CD14-positive monocyte (primary cell): ENCODE measurements at regions not wholly inside any gene's neighbourhood (a gene's known extent, or its start where the extent isn't known, plus 50 kb on each side); places are given as distances from the start of the nearest gene placed in this dataset.
"Not testable (repeated sequence)": the region's sequence is repeated elsewhere in the genome, so short reads cannot be mapped to it uniquely, and the experiment has no call there.

Experiments used
- DNase-seq, 3 donors: peaks; one replicate each; pipeline ENCODE4 v3.0.0-alpha.2; 2011 to 2022
- H2AFZ ChIP-seq: 2 replicates; pipeline ENCODE4 v1.6.0; 2012; ENCODE audit warnings: mild to moderate bottlenecking, low read depth, low read length, inconsistent platforms; ENCODE audit not compliant: insufficient read depth, poor library complexity, severe bottlenecking
- H3K27ac ChIP-seq, 2 donors: 1 replicate in 1 of 2; 2 replicates in 1 of 2; pipeline ENCODE4 v1.5.1; 2012 to 2013; ENCODE audit warnings: low read length in 2 of 2, control low read depth in 1 of 2, inconsistent platforms in 1 of 2, low read depth in 1 of 2, mild to moderate bottlenecking in 1 of 2
- H3K27me3 ChIP-seq, 2 donors: one replicate each; pipeline versions ENCODE4 v1.6.0 to v1.6.1; 2011 to 2013; ENCODE audit warnings: low read length in 2 of 2; ENCODE audit not compliant: control insufficient read depth in 2 of 2, insufficient read depth in 2 of 2
- H3K36me3 ChIP-seq, 2 donors: replicated peaks in 1 of 2; 1 replicate in 1 of 2; 2 replicates in 1 of 2; pipeline versions ENCODE4 v1.5.1 to v1.6.1; 2012 to 2013; ENCODE audit warnings: low read length in 2 of 2, control low read depth in 1 of 2, inconsistent platforms in 1 of 2, mild to moderate bottlenecking in 1 of 2; ENCODE audit not compliant: insufficient read depth in 2 of 2, control insufficient read depth in 1 of 2
- H3K4me1 ChIP-seq, 2 donors: 1 replicate in 1 of 2; 2 replicates in 1 of 2; pipeline versions ENCODE4 v1.5.1 to v1.6.1; 2012 to 2013; ENCODE audit warnings: low read length in 2 of 2, control low read depth in 1 of 2, inconsistent platforms in 1 of 2, mild to moderate bottlenecking in 1 of 2, moderate library complexity in 1 of 2; ENCODE audit not compliant: insufficient read depth in 2 of 2, control insufficient read depth in 1 of 2
- H3K4me2 ChIP-seq: replicated peaks from 2 replicates; pipeline ENCODE3; 2012; ENCODE audit warnings: low read length, moderate library complexity, mild to moderate bottlenecking; ENCODE audit not compliant: poor library complexity, severe bottlenecking; ENCODE audit errors: extremely low read depth
- H3K4me3 ChIP-seq, 3 experiments: fragments of 200-600 bp in 1 of 3; sonication (generic) in 1 of 3; replicated peaks in 1 of 3; 1 replicate in 2 of 3; 2 replicates in 1 of 3; pipeline ENCODE4 v1.5.1; 2011 to 2013; ENCODE audit warnings: low read length in 3 of 3, mild to moderate bottlenecking in 3 of 3, control low read depth in 2 of 3, low read depth in 2 of 3, inconsistent platforms in 1 of 3, moderate library complexity in 1 of 3
- H3K79me2 ChIP-seq: 2 replicates; pipeline ENCODE4 v1.6.0; 2012; ENCODE audit warnings: mild to moderate bottlenecking, control low read depth, inconsistent platforms, low read length, moderate library complexity; ENCODE audit not compliant: insufficient read depth
- H3K9ac ChIP-seq: 2 replicates; pipeline ENCODE4 v1.6.0; 2017; ENCODE audit warnings: low read length, mild to moderate bottlenecking; ENCODE audit not compliant: insufficient read depth, poor library complexity, severe bottlenecking
- H3K9me3 ChIP-seq, 2 donors: replicated peaks in 1 of 2; 1 replicate in 1 of 2; 2 replicates in 1 of 2; pipeline versions ENCODE4 v1.5.1 to v1.6.1; 2012 to 2013; ENCODE audit warnings: low read length in 2 of 2, control low read depth in 1 of 2; ENCODE audit not compliant: control insufficient read depth in 1 of 2, insufficient read depth in 1 of 2
- H4K20me1 ChIP-seq: 2 replicates; pipeline ENCODE4 v1.6.0; 2012; ENCODE audit warnings: mild to moderate bottlenecking, low read length, control low read depth, moderate library complexity; ENCODE audit not compliant: insufficient read depth
- H3K27ac Mint-ChIP-seq, 7 donors: one replicate each; pipeline ENCODE4 v1.8.0; 2020; ENCODE audit warnings: mild to moderate bottlenecking in 7 of 7, mixed read lengths in 7 of 7, moderate library complexity in 6 of 7, inconsistent platforms in 2 of 7
- H3K27me3 Mint-ChIP-seq, 3 donors: one replicate each; pipeline ENCODE4 v1.8.0; 2021 to 2022; ENCODE audit warnings: low read depth in 3 of 3, mild to moderate bottlenecking in 3 of 3, mixed read lengths in 3 of 3, moderate library complexity in 3 of 3, inconsistent platforms in 1 of 3
- H3K36me3 Mint-ChIP-seq, 2 donors: one replicate each; pipeline ENCODE4 v1.8.0; 2020; ENCODE audit warnings: mixed read lengths in 2 of 2, inconsistent platforms in 1 of 2, mild to moderate bottlenecking in 1 of 2
- H3K4me1 Mint-ChIP-seq: one replicate; pipeline ENCODE4 v1.8.0; 2020; ENCODE audit warnings: mild to moderate bottlenecking, mixed read lengths
- H3K4me3 Mint-ChIP-seq, 2 donors: one replicate each; pipeline ENCODE4 v1.8.0; 2020; ENCODE audit warnings: mild to moderate bottlenecking in 2 of 2, mixed read lengths in 2 of 2, moderate library complexity in 1 of 2
- H3K9me3 Mint-ChIP-seq, 7 donors: one replicate each; pipeline ENCODE4 v1.8.0; 2020 to 2022; ENCODE audit warnings: mixed read lengths in 7 of 7, mild to moderate bottlenecking in 6 of 7, moderate library complexity in 6 of 7, inconsistent platforms in 2 of 7
- CTCF ChIP-seq: fragments of 200-600 bp; IDR thresholded peaks from one replicate; pipeline ENCODE4 v1.8.0; 2022; ENCODE audit warnings: antibody characterized with exemption, mild to moderate bottlenecking
- WGBS: methylation state at CpG from one replicate; pipeline ENCODE4 v1.1.5; 2013; ENCODE audit warnings: missing lambda C conversion rate; ENCODE audit not compliant: insufficient coverage; 5-methylcytosine and 5-hydroxymethylcytosine counted together
- intact Hi-C, 2 donors: fragments of 100-400 bp; cut with micrococcal nuclease; formaldehyde crosslinking; loops; one replicate each; pipeline versions ENCODE4 v1.15.0 to v1.15.1; 2023

GRCh38 chr1:2851918-2852317 lies 50.4 kb upstream of the TTC34 start:
- H3K4me3 Mint-ChIP-seq, H3K4me1 Mint-ChIP-seq, H3K9ac ChIP-seq, H2AFZ ChIP-seq, H3K4me2 ChIP-seq, H3K4me1 ChIP-seq, H3K36me3 Mint-ChIP-seq, H3K9me3 Mint-ChIP-seq, DNase-seq, H3K27me3 ChIP-seq, H3K9me3 ChIP-seq, H3K27ac ChIP-seq, H3K36me3 ChIP-seq, H3K79me2 ChIP-seq, H3K4me3 ChIP-seq, intact Hi-C loops, H4K20me1 ChIP-seq: not testable (repeated sequence)
- peaks cover 5 to 14% (median 8%) of the 10 kb centered on the region in 3 donors for H3K27me3 Mint-ChIP-seq
- WGBS, result 100% methylated on average over 3 of the region's 12 CpGs
- peak overlapping the region in 1 of 7 donors; percentile 56 for H3K27ac Mint-ChIP-seq

GRCh38 chr1:2853711-2854110 lies 52.2 kb upstream of the TTC34 start:
- H2AFZ ChIP-seq, result no peak overlapping the region
- Mint-ChIP-seq H3K27ac (peak overlapping the region in 1 of 7 donors; percentile 40), H3K27me3 (peaks cover 0 to 7% (median 7%) of the 10 kb centered on the region in 3 donors), H3K36me3 (peaks cover 0 to 2% of the 10 kb centered on the region in 2 donors), H3K4me3 (no peak overlapping the region), H3K4me1 (no peaks in the 10 kb centered on the region), H3K9me3 (peaks cover 0 to 6% (median 1%) of the 10 kb centered on the region in 7 donors)
- no peaks in the 10 kb centered on the region for H3K4me1 ChIP-seq
- no peak overlapping the region for H3K4me3 ChIP-seq
- H4K20me1 ChIP-seq, result no peaks in the 10 kb centered on the region
- H3K36me3 ChIP-seq, result no peaks in the 10 kb centered on the region
- no peak for DNase-seq
- H3K9me3 ChIP-seq, result peaks cover 2% of the 10 kb centered on the region in 2 donors
- no peaks in the 10 kb centered on the region for H3K27me3 ChIP-seq
- no peak for TF ChIP-seq CTCF
- H3K9ac ChIP-seq, result no peak overlapping the region
- intact Hi-C loops, result no loop called here
- H3K27ac ChIP-seq, result no peak overlapping the region
- 90% methylated on average over 8 of the region's 9 CpGs for WGBS
- no peaks in the 10 kb centered on the region for H3K79me2 ChIP-seq
- no peak overlapping the region for H3K4me2 ChIP-seq
